GM12891 (cell line): ENCODE measurements at regions not wholly inside any gene's neighbourhood (a gene's known extent, or its start where the extent isn't known, plus 50 kb on each side); places are given as distances from the start of the nearest gene placed in this dataset.

Experiments used
- DNase-seq: peaks from one replicate; pipeline ENCODE4 v3.0.0; 2011; ENCODE audit warnings: low spot score; ENCODE audit not compliant: insufficient read length
- FAIRE-seq: peaks from 2 replicates; lab custom pipeline; 2011; peaks lifted over from hg19 to GRCh38; lab: Jason Lieb, UNC
- PAX5 ChIP-seq: IDR thresholded peaks from 2 replicates; pipeline ENCODE4 v1.6.1; 2011; ENCODE audit warnings: low read length, moderate library complexity, mild to moderate bottlenecking; ENCODE audit not compliant: insufficient read depth, severe bottlenecking
- POLR2A ChIP-seq: IDR thresholded peaks from 2 replicates; pipeline ENCODE4 v1.6.1; 2011; ENCODE audit warnings: low read depth, low read length, control low read depth
- POLR2AphosphoS5 ChIP-seq: IDR thresholded peaks from 2 replicates; pipeline ENCODE4 v1.6.1; 2011; ENCODE audit warnings: low read depth, low read length, control low read depth
- POU2F2 ChIP-seq: IDR thresholded peaks from 2 replicates; pipeline ENCODE4 v1.6.1; 2011; ENCODE audit warnings: low read depth, mild to moderate bottlenecking, control low read depth, low read length, moderate library complexity
- SPI1 ChIP-seq: IDR thresholded peaks from 2 replicates; pipeline ENCODE4 v1.6.1; 2011; ENCODE audit warnings: low read depth, low read length, control low read depth
- TAF1 ChIP-seq: IDR thresholded peaks from 2 replicates; pipeline ENCODE4 v1.6.1; 2011; ENCODE audit warnings: low read depth, low read length, control low read depth

GRCh38 chr13:24627090-24627714 lies 53.0 kb upstream of the ATP12A start:
- TF ChIP-seq POU2F2 (no peak), TAF1 (no peak), SPI1 (no peak), POLR2AphosphoS5 (no peak), POLR2A (no peak), PAX5 (no peak)
- DNase-seq (no peak), FAIRE-seq (no peak)

GRCh38 chr13:24627946-24628345 lies 52.3 kb upstream of the ATP12A start:
- TF ChIP-seq SPI1 (no peak), TAF1 (no peak), POLR2AphosphoS5 (no peak), POLR2A (no peak), PAX5 (no peak), POU2F2 (no peak)
- DNase-seq (no peak), FAIRE-seq (no peak)

GRCh38 chr13:24629320-24629719 lies 50.9 kb upstream of the ATP12A start:
- no peak for DNase-seq
- FAIRE-seq: no peak
- TF ChIP-seq POU2F2 (no peak), POLR2AphosphoS5 (no peak), TAF1 (no peak), POLR2A (no peak), PAX5 (no peak), SPI1 (no peak)

- no peak for DNase-seq
- FAIRE-seq: no peak
Observed at GRCh38 chr13:24630121-24630520, 50.1 kb upstream of the ATP12A start.

More at GRCh38 chr13:24630121-24630520, 50.1 kb upstream of the ATP12A start:
- TF ChIP-seq POLR2AphosphoS5 (no peak), POU2F2 (no peak), TAF1 (no peak), PAX5 (no peak), SPI1 (no peak), POLR2A (no peak)
